A673 (cell line): ENCODE measurements at regions not wholly inside any gene's neighbourhood (a gene's known extent, or its start where the extent isn't known, plus 50 kb on each side); places are given as distances from the start of the nearest gene placed in this dataset.

ENCODE experiments used
- CTCF ChIP-seq: fragments of 300-800, 200-600 bp; sonication (generic); conservative IDR thresholded peaks from 2 replicates; pipeline ENCODE4 v1.5.1; 2017; ENCODE audit warnings: low read depth, mild to moderate bottlenecking, antibody characterized with exemption, low read length, moderate library complexity, mixed read lengths
- EZH2 ChIP-seq: fragments of 200-600 bp; sonication (generic); IDR thresholded peaks from 2 replicates; pipeline ENCODE4 v1.6.1; 2017; ENCODE audit warnings: borderline replicate concordance, low read depth, mild to moderate bottlenecking, mixed read lengths, antibody characterized with exemption, low read length; ENCODE audit not compliant: poor library complexity, severe bottlenecking

DNA sequence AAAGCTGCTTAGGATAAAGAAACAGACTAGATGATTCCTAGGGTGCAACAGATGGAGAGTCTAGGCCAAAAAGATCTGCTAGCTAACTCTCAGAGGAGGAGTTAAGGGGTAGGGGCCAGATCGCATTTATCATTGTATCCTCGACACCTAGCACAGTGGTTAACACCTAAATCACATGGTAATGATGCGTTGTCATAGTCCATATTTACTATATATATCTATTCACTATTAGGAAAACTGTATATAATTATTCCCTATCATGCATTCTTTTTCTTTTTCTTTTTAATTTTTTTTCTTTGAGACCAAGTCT, 92.8 kb upstream of the SLC44A1 start:
- TF ChIP-seq EZH2 (no peak), CTCF (no peak)
